H7 (cell line): ENCODE measurements at regions not wholly inside any gene's neighbourhood (a gene's known extent, or its start where the extent isn't known, plus 50 kb on each side); places are given as distances from the start of the nearest gene placed in this dataset.
A peak's percentile ranks its signal among the peaks of the same experiment; 100 is the strongest.

Source experiments
- DNase-seq: peaks from one replicate; pipeline ENCODE4 v3.0.0; 2012
- H3K27me3 ChIP-seq: 2 replicates; pipeline ENCODE4 v1.6.0; 2011; ENCODE audit warnings: mild to moderate bottlenecking, low read length; ENCODE audit not compliant: control insufficient read depth, insufficient read depth
- H3K36me3 ChIP-seq: replicated peaks from 2 replicates; pipeline ENCODE4 v1.5.1; 2011; ENCODE audit warnings: low read length; ENCODE audit not compliant: control insufficient read depth, insufficient read depth
- H3K4me3 ChIP-seq: 2 replicates; pipeline ENCODE4 v1.5.1; 2011; ENCODE audit warnings: low read depth, mild to moderate bottlenecking, control low read depth, low read length, moderate library complexity; ENCODE audit not compliant: insufficient read depth

- Histone ChIP-seq H3K36me3 (no peaks in the 10 kb centered on the region), H3K4me3 (no peak overlapping the region), H3K27me3 (no peaks in the 10 kb centered on the region)
- DNase-seq: no peak
Observed at GRCh38 chr13:61712621-61713020, 297.0 kb upstream of the PCDH20 start.

DNA sequence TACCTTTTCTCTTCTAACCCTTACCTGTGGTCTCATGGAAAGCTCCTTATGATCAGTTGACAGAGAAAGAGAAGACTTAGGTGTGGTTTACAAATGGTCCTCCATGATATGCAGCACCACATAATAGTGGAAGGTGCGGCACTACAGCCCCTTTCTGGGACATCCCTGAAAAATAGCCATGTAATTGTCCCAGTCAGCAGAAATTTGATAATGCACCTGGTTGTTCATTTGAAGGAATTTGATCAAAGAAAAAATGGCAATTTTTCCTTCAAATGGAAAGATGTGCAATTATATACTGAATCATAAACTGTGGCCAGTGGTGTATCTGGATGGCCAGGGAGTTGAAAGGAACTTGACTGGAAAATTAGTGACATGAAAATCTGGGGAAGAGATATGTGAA lies 293.6 kb upstream of the PCDH20 start:
- Histone ChIP-seq H3K4me3 (no peak overlapping the region), H3K36me3 (no peaks in the 10 kb centered on the region), H3K27me3 (no peaks in the 10 kb centered on the region)
- DNase-seq: no peak

DNA sequence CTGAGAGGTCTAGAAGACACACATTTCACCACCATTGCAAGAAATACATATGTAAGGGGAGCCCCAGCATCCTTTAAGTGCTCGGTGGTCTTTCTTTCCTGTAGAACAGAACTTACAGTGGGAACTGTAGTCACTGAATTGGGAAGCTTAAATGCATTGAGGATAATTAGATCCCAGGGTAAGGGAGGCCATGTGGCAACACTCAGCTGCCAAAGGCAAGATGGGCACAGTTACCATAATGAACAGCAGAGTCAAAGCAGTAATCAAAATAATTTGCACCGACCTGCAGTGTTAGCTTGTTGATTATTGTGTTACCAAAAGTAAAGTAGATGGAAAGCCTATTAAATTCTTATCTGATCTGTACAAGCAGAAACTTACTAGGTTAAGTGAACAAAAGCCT lies 291.2 kb upstream of the PCDH20 start:
- Histone ChIP-seq H3K27me3 (no peaks in the 10 kb centered on the region), H3K4me3 (no peak overlapping the region), H3K36me3 (no peaks in the 10 kb centered on the region)
- no peak for DNase-seq

GRCh38 chr13:61700620-61701019 lies 285.0 kb upstream of the PCDH20 start:
- no peak overlapping the region for H3K4me3 ChIP-seq
- DNase-seq: no peak
- H3K36me3 ChIP-seq: no peaks in the 10 kb centered on the region
- no peaks in the 10 kb centered on the region for H3K27me3 ChIP-seq

GRCh38 chr13:61700181-61700580 lies 284.5 kb upstream of the PCDH20 start:
- no peaks in the 10 kb centered on the region for H3K36me3 ChIP-seq
- no peak overlapping the region for H3K4me3 ChIP-seq
- DNase-seq: no peak
- H3K27me3 ChIP-seq: no peaks in the 10 kb centered on the region

GRCh38 chr13:61696676-61697075 lies 281.0 kb upstream of the PCDH20 start:
- DNase-seq: no peak
- Histone ChIP-seq H3K36me3 (no peaks in the 10 kb centered on the region), H3K27me3 (no peaks in the 10 kb centered on the region), H3K4me3 (no peak overlapping the region)

GRCh38 chr13:61695147-61695546 lies 279.5 kb upstream of the PCDH20 start:
- Histone ChIP-seq H3K27me3 (no peaks in the 10 kb centered on the region), H3K4me3 (no peak overlapping the region), H3K36me3 (no peaks in the 10 kb centered on the region)
- DNase-seq: no peak

DNA sequence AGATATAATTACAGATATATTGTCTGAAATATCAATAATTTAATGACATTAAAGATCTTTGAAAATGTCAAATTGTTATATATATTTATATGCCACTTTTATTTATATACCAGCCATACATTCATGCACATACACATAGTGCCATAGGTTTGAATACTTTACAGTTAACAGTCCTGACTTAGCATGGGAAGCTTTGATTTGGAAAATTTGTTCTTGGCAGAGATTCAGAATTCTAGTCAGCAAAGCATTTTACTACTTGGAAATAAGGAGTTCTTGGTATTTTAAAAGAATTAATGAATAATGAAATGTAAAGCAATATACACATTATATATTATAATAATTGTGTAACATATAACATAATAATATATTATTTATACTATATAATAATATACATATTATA lies 277.0 kb upstream of the PCDH20 start:
- no peak for DNase-seq
- H3K4me3 ChIP-seq: no peak overlapping the region
- no peaks in the 10 kb centered on the region for H3K36me3 ChIP-seq
- H3K27me3 ChIP-seq: no peaks in the 10 kb centered on the region

- no peaks in the 10 kb centered on the region for H3K36me3 ChIP-seq
- no peaks in the 10 kb centered on the region for H3K27me3 ChIP-seq
- peak; percentile 2 for DNase-seq
- H3K4me3 ChIP-seq: no peak overlapping the region
Observed at GRCh38 chr13:61685682-61686012, 270.0 kb upstream of the PCDH20 start.

DNA sequence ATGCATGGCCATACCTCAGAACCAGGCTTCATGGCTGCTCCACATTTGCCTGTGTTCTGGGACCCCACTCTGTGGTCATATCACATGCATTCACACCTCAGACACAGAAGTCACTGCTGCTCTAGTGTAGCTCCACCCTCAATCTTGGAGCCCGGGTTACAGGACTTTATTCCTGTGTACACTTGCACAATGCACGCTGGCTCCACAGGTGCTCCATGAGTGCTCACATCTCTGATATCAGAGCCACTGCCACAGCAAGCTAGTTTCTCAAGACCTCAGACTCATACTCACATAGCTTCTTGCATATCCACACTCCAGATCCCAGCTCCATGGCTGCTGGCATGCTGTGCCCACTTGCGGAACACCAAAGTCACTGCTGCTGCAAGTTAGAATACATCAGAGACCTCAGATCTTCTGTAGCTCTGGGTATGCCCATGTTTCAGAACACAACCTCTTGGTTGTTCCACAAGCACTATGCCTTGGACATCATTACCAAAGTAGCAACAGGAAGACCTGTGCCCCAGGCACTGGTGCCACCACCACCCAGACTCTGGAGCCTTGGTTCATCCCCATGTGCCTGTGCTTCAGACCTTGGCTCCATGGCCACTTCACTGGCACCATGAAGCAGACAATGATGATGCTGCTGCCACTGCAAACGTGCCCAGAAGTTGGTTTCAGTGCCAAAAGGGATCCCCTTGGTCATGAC lies 269.5 kb upstream of the PCDH20 start:
- Histone ChIP-seq H3K4me3 (no peak overlapping the region), H3K27me3 (no peaks in the 10 kb centered on the region), H3K36me3 (no peaks in the 10 kb centered on the region)
- no peak for DNase-seq

DNA sequence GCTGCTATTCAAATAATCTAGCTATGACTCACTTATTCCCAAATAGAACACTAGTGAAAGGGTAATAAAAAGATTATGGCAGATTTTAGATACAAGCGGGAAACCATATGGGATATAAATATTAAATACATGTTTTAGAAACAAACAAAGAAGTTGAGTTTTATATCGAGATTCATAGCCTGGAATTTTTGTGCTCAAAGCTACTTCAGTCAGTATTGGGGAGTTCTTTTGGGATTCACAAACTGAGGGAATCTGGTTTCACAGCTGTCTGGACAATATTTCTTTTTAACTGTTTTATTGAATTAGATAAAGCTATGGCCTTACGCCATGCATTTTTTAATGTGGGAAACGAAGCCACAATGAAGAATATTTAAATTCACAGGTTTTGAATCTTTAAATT lies 257.1 kb upstream of the PCDH20 start:
- Histone ChIP-seq H3K27me3 (no peaks in the 10 kb centered on the region), H3K36me3 (no peaks in the 10 kb centered on the region), H3K4me3 (no peak overlapping the region)
- no peak for DNase-seq

DNA sequence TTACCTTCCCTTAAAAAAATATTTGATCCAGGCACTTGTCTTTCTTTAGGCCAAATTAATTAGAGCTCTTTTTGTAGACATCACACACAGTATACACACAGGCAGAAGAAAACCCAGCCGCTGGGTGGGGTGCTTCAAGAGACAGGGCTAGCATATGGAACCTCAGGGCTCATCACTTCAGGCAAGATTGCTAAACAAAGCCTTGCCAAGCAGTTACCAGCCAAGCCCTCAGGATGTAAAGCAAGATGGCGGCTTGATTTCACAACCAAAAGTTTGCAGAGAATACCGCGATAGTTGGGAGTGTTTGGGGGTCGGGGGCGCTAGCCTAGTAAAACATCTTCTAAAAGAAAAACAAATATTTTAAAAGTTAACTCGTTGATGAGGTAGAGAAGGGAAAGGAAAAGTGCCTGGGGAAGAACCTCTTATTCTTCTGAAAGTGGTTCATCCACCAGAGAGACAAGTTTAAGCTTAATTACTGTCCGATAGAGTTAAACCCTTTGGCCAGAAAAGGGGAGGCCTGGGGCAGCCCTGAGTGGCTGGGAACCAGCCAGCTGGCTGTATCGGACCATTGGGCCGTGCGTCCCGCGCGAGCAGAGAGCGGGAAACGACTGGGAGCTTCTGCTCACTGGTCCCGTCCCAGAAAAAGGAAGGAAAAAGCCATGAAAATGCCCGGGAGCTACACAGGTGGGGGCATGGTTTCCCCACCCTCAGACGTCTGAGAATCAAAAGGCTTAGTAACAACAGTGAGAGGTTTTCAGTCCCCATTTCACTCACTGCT lies 254.9 kb upstream of the PCDH20 start:
- Histone ChIP-seq H3K36me3 (no peaks in the 10 kb centered on the region), H3K4me3 (no peak overlapping the region)
- no peak for DNase-seq

GRCh38 chr13:61664801-61665705 lies 249.4 kb upstream of the PCDH20 start:
- no peak overlapping the region for H3K4me3 ChIP-seq
- no peak for DNase-seq
- no peaks in the 10 kb centered on the region for H3K27me3 ChIP-seq
- no peaks in the 10 kb centered on the region for H3K36me3 ChIP-seq

More for the DNA sequence above, 254.9 kb upstream of the PCDH20 start:
- H3K27me3 ChIP-seq: no peaks in the 10 kb centered on the region

- no peaks in the 10 kb centered on the region for H3K27me3 ChIP-seq
- H3K4me3 ChIP-seq: no peak overlapping the region
- no peak for DNase-seq
- H3K36me3 ChIP-seq: no peaks in the 10 kb centered on the region
Observed at GRCh38 chr13:61654481-61654880, 238.8 kb upstream of the PCDH20 start.

- no peak for DNase-seq
- no peaks in the 10 kb centered on the region for H3K27me3 ChIP-seq
- no peaks in the 10 kb centered on the region for H3K36me3 ChIP-seq
- H3K4me3 ChIP-seq: no peak overlapping the region
Observed at GRCh38 chr13:61648547-61648946, 232.9 kb upstream of the PCDH20 start.
